ENCODE measurements at regions not wholly inside any gene's neighbourhood (a gene's known extent, or its start where the extent isn't known, plus 50 kb on each side); places are given as distances from the start of the nearest gene placed in this dataset.

- TF ChIP-seq, protein P1, sequence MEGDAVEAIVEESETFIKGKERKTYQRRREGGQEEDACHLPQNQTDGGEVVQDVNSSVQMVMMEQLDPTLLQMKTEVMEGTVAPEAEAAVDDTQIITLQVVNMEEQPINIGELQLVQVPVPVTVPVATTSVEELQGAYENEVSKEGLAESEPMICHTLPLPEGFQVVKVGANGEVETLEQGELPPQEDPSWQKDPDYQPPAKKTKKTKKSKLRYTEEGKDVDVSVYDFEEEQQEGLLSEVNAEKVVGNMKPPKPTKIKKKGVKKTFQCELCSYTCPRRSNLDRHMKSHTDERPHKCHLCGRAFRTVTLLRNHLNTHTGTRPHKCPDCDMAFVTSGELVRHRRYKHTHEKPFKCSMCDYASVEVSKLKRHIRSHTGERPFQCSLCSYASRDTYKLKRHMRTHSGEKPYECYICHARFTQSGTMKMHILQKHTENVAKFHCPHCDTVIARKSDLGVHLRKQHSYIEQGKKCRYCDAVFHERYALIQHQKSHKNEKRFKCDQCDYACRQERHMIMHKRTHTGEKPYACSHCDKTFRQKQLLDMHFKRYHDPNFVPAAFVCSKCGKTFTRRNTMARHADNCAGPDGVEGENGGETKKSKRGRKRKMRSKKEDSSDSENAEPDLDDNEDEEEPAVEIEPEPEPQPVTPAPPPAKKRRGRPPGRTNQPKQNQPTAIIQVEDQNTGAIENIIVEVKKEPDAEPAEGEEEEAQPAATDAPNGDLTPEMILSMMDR (IDR thresholded peaks at IDR 0.05; ENCODE audit: borderline replicate concordance, extremely low read depth, low read length, poor library complexity, severe bottlenecking): no peak
- no peak for TF ChIP-seq EZH2 (IDR thresholded peaks at IDR 0.05; ENCODE audit: borderline replicate concordance, low read depth, low read length, severe bottlenecking)
Measured at GRCh38 chr14:56487761-56488160, 91.8 kb upstream of the TMEM260 start.

Measured in DND-41 (cell line).